ENCODE measurements at regions not wholly inside any gene's neighbourhood (a gene's known extent, or its start where the extent isn't known, plus 50 kb on each side); places are given as distances from the start of the nearest gene placed in this dataset.

DNA sequence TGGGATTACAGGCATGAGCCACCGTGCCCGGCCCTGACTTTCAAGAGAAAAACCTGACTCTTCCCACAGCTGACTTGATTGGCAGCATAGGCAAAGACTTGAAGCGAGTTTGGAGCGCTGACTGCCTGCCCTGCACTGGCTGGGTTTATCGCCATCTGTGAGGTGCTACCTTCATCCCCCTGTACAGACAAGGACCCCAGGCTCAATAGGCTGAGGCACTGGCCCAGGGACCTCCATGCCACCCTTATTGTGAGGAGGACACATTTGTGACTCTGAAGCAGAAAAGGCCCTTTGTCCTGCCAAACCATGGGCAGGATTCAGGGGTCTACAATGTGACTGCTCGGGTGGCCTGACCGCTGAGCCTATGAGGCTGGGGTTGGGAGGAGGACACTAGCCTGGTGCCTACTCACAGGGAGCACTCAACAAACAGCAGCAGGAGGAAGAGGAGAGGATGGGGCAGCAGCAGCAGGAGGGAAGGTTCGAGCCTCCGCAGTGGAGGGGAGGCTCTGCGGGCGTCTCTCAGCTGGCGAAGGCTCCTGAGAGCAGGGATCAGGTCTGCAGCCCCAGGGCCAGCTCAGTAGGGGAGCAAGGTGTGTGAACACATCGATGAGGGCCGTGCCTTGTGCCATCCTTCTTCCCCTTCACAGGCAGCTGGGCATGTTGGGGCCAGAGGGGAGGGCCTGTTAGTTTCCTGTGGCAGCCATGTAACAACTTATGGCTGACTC lies 72.9 kb upstream of the WNT7B start:
- TF ChIP-seq, protein P1, sequence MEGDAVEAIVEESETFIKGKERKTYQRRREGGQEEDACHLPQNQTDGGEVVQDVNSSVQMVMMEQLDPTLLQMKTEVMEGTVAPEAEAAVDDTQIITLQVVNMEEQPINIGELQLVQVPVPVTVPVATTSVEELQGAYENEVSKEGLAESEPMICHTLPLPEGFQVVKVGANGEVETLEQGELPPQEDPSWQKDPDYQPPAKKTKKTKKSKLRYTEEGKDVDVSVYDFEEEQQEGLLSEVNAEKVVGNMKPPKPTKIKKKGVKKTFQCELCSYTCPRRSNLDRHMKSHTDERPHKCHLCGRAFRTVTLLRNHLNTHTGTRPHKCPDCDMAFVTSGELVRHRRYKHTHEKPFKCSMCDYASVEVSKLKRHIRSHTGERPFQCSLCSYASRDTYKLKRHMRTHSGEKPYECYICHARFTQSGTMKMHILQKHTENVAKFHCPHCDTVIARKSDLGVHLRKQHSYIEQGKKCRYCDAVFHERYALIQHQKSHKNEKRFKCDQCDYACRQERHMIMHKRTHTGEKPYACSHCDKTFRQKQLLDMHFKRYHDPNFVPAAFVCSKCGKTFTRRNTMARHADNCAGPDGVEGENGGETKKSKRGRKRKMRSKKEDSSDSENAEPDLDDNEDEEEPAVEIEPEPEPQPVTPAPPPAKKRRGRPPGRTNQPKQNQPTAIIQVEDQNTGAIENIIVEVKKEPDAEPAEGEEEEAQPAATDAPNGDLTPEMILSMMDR (IDR thresholded peaks at IDR 0.05), result no peak
- no peak for TF ChIP-seq POLR2A (IDR thresholded peaks at IDR 0.05)
